Upper lobe of left lung (tissue), 6 donors: ENCODE measurements at regions not wholly inside any gene's neighbourhood (a gene's known extent, or its start where the extent isn't known, plus 50 kb on each side); places are given as distances from the start of the nearest gene placed in this dataset.

ENCODE experiments used
- ATAC-seq, 2 donors: fragments of 200-7000 bp; cut with Tn5 transposase; one replicate each; pipeline ENCODE4 v1.9.1; 2022; ENCODE audit warnings: mild to moderate bottlenecking in 2 of 2, moderate library complexity in 2 of 2; ENCODE audit not compliant: low FRiP score in 2 of 2
- DNase-seq, 2 donors: peaks; one replicate each; pipeline ENCODE4 v3.0.0-alpha.2; 2019 to 2020
- H3K27ac ChIP-seq, 4 donors: fragments of 200-600 bp; sonication (generic); one replicate each; pipeline ENCODE4 v1.5.1; 2016 to 2019
- H3K27me3 ChIP-seq, 4 donors: fragments of 200-600 bp; sonication (generic); one replicate each; pipeline ENCODE4 v1.5.1; 2017 to 2019
- H3K36me3 ChIP-seq, 4 donors: fragments of 200-600 bp; sonication (generic); one replicate each; pipeline ENCODE4 v1.5.1; 2016 to 2019
- H3K4me1 ChIP-seq, 4 donors: fragments of 200-600 bp; sonication (generic); one replicate each; pipeline ENCODE4 v1.5.1; 2018 to 2019
- H3K4me3 ChIP-seq, 4 donors: fragments of 200-600 bp; sonication (generic); one replicate each; pipeline ENCODE4 v1.5.1; 2017 to 2019; ENCODE audit warnings: mild to moderate bottlenecking in 2 of 4, moderate library complexity in 1 of 4
- H3K9me3 ChIP-seq, 4 donors: fragments of 200-600 bp; sonication (generic); one replicate each; pipeline ENCODE4 v1.5.1; 2018 to 2019
- EP300 ChIP-seq, 4 donors: sonication (generic); formaldehyde crosslinking; IDR thresholded peaks; one replicate each; pipeline ENCODE4 v1.5.1; 2017; ENCODE audit warnings: antibody characterized with exemption in 4 of 4, control low read depth in 2 of 4
- POLR2A ChIP-seq, 4 donors: fragments of 450-650 bp; IDR thresholded peaks; one replicate each; pipeline ENCODE4 v1.5.1; 2016 to 2017; ENCODE audit warnings: antibody characterized with exemption in 4 of 4, mild to moderate bottlenecking in 2 of 4
- POLR2AphosphoS5 ChIP-seq, 2 donors: sonication (generic); formaldehyde crosslinking; IDR thresholded peaks; one replicate each; pipeline ENCODE4 v1.5.1; 2017; ENCODE audit warnings: antibody characterized with exemption in 2 of 2
- WGBS, 2 donors: methylation state at CpG; one replicate each; pipeline ENCODE4 v1.1.5; 2017 to 2018; 5-methylcytosine and 5-hydroxymethylcytosine counted together
- TF ChIP-seq, protein P1 (sequence below), 6 experiments: fragments of 450-650 bp in 4 of 6; fragments of 200-600 bp in 2 of 6; sonication (generic) in 2 of 6; IDR thresholded peaks; one replicate each; pipeline ENCODE4 v1.5.1; 2016 to 2019; ENCODE audit warnings: antibody characterized with exemption in 6 of 6
- donor health status: DM: no; HTN: no; CAD: no; lungs with moderate emphysema.
- donor health status: DM: no; HTN: yes; CAD: no; lungs with severe emphysema.

DNA sequence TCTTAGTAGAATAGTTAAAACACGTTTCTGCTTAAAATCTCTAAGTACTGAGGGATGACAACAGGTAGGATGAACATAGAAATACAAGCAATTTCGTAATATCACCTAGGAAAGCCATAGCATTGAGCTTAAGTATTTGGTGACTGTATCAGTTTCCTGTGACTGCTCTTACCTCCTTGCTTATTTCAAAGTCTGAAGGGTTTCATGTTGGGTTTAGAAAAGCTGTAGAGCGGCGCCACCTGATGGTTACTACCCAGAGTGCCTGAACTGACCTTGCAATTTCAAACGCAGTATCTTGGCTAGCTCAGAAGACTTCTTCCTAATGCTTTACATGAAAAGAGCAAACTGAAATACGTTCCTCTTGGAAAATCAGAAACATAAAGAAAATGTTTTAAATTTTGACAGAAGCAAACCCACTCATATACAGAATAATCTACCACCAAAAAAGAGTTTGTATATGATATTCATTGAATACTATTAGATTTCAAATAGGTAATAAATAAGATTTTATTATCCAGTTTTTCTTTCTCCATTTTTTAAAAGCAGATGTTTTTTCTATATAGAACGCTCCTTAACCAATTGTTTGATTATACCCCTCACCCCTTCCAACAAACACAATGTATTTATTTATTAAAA, 82.3 kb upstream of the RIPOR2 start:
- Histone ChIP-seq H3K27me3 (no peaks in the 10 kb centered on the region), H3K27ac (peak overlapping the region; percentile 65 to 83 (median 78)), H3K9me3 (no peaks in the 10 kb centered on the region), H3K4me3 (no peak overlapping the region), H3K4me1 (peaks cover 9 to 28% (median 25%) of the 10 kb centered on the region in 4 donors), H3K36me3 (no peaks in the 10 kb centered on the region)
- ATAC-seq (peak; percentile 84 to 90), DNase-seq (peak in 1 of 2 donors; percentile 91)
- WGBS, 2 donors = 40 to 51% methylated on average over 7 of the region's 7 CpGs
- TF ChIP-seq, protein P1, sequence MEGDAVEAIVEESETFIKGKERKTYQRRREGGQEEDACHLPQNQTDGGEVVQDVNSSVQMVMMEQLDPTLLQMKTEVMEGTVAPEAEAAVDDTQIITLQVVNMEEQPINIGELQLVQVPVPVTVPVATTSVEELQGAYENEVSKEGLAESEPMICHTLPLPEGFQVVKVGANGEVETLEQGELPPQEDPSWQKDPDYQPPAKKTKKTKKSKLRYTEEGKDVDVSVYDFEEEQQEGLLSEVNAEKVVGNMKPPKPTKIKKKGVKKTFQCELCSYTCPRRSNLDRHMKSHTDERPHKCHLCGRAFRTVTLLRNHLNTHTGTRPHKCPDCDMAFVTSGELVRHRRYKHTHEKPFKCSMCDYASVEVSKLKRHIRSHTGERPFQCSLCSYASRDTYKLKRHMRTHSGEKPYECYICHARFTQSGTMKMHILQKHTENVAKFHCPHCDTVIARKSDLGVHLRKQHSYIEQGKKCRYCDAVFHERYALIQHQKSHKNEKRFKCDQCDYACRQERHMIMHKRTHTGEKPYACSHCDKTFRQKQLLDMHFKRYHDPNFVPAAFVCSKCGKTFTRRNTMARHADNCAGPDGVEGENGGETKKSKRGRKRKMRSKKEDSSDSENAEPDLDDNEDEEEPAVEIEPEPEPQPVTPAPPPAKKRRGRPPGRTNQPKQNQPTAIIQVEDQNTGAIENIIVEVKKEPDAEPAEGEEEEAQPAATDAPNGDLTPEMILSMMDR (IDR thresholded peaks at IDR 0.05) = peak; percentile 53 to 84 (median 80)
- TF ChIP-seq POLR2A (IDR thresholded peaks at IDR 0.05) = no peak

DNA sequence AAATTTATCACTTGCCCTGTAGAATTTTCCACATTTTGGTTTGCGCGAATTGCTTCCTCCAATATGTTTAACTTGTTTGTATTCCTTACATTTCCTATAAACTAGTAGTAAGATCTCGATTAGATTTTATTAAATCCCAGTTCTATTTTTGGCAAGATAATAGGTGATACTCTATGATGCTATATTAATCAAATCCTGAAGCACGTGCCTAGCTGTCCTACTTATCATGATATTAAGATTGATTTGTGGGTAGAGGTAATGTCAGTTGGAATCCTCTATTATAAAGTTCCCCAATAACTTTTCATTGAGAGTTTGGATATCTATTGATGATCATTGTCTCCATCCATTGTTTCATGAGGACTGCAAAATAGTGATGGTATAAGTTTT, 82.8 kb upstream of the RIPOR2 start:
- no peak for TF ChIP-seq POLR2A (IDR thresholded peaks at IDR 0.05)
- TF ChIP-seq, protein P1 (IDR thresholded peaks at IDR 0.05) = no peak
- no peak for TF ChIP-seq POLR2AphosphoS5 (IDR thresholded peaks at IDR 0.05)
- no peak for TF ChIP-seq EP300 (IDR thresholded peaks at IDR 0.05)
- H3K4me3 ChIP-seq = no peak overlapping the region
- H3K9me3 ChIP-seq = no peaks in the 10 kb centered on the region
- H3K4me1 ChIP-seq = peaks cover 9 to 28% (median 25%) of the 10 kb centered on the region in 4 donors
- DNase-seq (no peak), ATAC-seq (no peak)
- H3K27ac ChIP-seq = no peak overlapping the region
- no peaks in the 10 kb centered on the region for H3K36me3 ChIP-seq
- no peaks in the 10 kb centered on the region for H3K27me3 ChIP-seq
- 83 to 90% methylated on average over 4 of the region's 4 CpGs for WGBS, 2 donors

DNA sequence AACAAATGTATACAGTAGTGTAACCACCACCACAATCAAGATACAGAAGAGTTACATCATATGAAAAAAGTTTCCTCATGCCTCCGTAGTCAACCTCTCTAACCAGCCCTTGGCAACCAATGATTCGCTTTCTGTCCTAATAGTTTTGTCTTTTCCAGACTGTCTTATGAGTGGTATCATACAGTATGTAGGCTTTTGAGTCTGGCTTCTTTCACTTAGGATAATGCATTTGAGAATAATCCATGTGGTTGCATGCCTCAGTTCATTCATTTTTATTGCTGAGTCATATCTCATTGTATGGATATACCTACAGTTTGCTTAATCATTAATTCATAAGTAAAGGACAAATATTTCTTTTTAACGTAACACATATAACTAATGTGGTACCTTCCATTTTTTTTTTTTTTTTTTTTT, 86.4 kb upstream of the RIPOR2 start:
- Histone ChIP-seq H3K27ac (no peak overlapping the region), H3K9me3 (no peaks in the 10 kb centered on the region), H3K4me1 (peaks cover 4 to 19% (median 14%) of the 10 kb centered on the region in 4 donors), H3K36me3 (no peaks in the 10 kb centered on the region), H3K27me3 (no peaks in the 10 kb centered on the region), H3K4me3 (no peak overlapping the region)
- no peak for TF ChIP-seq POLR2AphosphoS5 (IDR thresholded peaks at IDR 0.05)
- no peak for TF ChIP-seq EP300 (IDR thresholded peaks at IDR 0.05)
- 75 to 76% methylated on average over 3 of the region's 3 CpGs for WGBS, 2 donors
- no peak for ATAC-seq
- DNase-seq = no peak

DNA sequence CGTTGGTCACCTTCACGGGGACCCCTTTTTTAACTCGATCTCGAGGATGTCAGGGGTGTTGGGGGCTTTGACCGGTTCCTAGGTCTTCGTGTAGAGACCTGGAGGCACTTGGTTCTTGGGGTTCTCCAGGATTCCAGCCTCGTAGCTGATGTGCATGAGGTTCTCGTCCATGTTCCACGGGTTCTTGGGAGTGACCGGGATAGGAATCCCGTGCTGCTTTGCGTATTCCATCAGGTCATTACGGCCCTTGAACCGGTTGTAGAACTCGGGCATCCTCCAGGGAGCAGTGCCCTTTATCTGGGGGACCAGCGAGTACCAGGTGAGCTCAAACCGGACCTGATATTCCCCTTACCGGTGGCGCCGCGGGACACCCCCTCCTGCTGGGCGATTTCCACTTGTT, 88.0 kb upstream of the RIPOR2 start:
- H3K4me3 ChIP-seq = no peak overlapping the region
- H3K27me3 ChIP-seq = no peaks in the 10 kb centered on the region
- TF ChIP-seq POLR2A (IDR thresholded peaks at IDR 0.05) = no peak
- TF ChIP-seq, protein P1 (IDR thresholded peaks at IDR 0.05) = no peak
- TF ChIP-seq POLR2AphosphoS5 (IDR thresholded peaks at IDR 0.05) = no peak
- no peak for TF ChIP-seq EP300 (IDR thresholded peaks at IDR 0.05)
- H3K36me3 ChIP-seq = no peaks in the 10 kb centered on the region
- DNase-seq (peak in 1 of 2 donors; percentile 56), ATAC-seq (no peak)
- H3K27ac ChIP-seq = no peak overlapping the region
- H3K9me3 ChIP-seq = no peaks in the 10 kb centered on the region
- WGBS, 2 donors = 95 to 96% methylated on average over 20 of the region's 22 CpGs
- peaks cover 0 to 14% (median 8%) of the 10 kb centered on the region in 4 donors for H3K4me1 ChIP-seq

DNA sequence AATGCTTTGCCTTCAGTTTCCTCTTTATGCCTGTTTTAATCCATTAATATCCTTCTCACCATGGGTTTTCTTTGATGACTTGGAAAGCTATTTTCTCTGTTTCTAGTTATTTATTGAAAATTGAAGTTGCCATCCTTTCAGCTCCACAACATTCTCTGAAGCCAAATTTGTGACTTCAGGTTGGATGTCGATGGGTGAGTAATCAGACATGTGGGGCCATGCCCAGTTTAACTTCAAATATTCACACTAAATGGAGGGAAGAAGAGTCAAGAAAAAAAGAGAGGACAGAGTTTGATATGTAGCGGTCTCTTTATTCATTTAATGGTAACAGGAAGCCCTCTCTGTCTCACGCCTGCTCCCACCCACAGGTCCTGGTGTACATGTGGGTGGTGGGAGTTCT, 89.1 kb upstream of the RIPOR2 start:
- DNase-seq = no peak
- Histone ChIP-seq H3K4me1 (peaks cover 0 to 14% (median 8%) of the 10 kb centered on the region in 4 donors), H3K9me3 (no peaks in the 10 kb centered on the region), H3K4me3 (no peak overlapping the region), H3K27ac (no peak overlapping the region), H3K36me3 (no peaks in the 10 kb centered on the region), H3K27me3 (no peaks in the 10 kb centered on the region)
- WGBS, 2 donors = 75 to 76% methylated on average over 3 of the region's 3 CpGs
- no peak for TF ChIP-seq EP300 (IDR thresholded peaks at IDR 0.05)
- no peak for TF ChIP-seq POLR2AphosphoS5 (IDR thresholded peaks at IDR 0.05)
- TF ChIP-seq POLR2A (IDR thresholded peaks at IDR 0.05) = no peak
- TF ChIP-seq, protein P1 (IDR thresholded peaks at IDR 0.05) = no peak
- ATAC-seq = no peak
